CD4-positive, alpha-beta T cell (primary cell): ENCODE measurements at regions not wholly inside any gene's neighbourhood (a gene's known extent, or its start where the extent isn't known, plus 50 kb on each side); places are given as distances from the start of the nearest gene placed in this dataset.
"Not testable (repeated sequence)": the region's sequence is repeated elsewhere in the genome, so short reads cannot be mapped to it uniquely, and the experiment has no call there.

ENCODE experiments used
- ATAC-seq: fragments of 200-7000 bp; cut with Tn5 transposase; one replicate; pipeline ENCODE4 v1.10.0; 2022; ENCODE audit warnings: mild to moderate bottlenecking; ENCODE audit not compliant: poor library complexity
- CTCF ChIA-PET: fragments of 350-600 bp; sonication (Branson Sonifier 250); formaldehyde crosslinking; loops from one replicate; lab custom pipeline; 2021; ENCODE audit warnings: antibody characterized with exemption, inconsistent platforms; lab: Charles Lee
- POLR2A ChIA-PET: fragments of 350-600 bp; sonication (Branson Sonifier 250); formaldehyde crosslinking; loops from one replicate; lab custom pipeline; 2021; ENCODE audit warnings: antibody characterized with exemption, inconsistent platforms; lab: Charles Lee
- DNase-seq, 14 experiments: peaks; one replicate each; pipeline ENCODE4 v3.0.0-alpha.2; 2013 to 2020; ENCODE audit warnings: mixed read lengths in 2 of 14
- H3K27ac ChIP-seq, 2 donors: one replicate each; pipeline versions ENCODE4 v1.5.1 to v1.7.0; 2013; ENCODE audit warnings: low read length in 2 of 2, low read depth in 1 of 2, mild to moderate bottlenecking in 1 of 2
- H3K27me3 ChIP-seq, 2 experiments: 1 replicate in 1 of 2; 2 replicates in 1 of 2; pipeline versions ENCODE4 v1.6.1 to v1.7.0; 2013; ENCODE audit warnings: low read length in 2 of 2, control low read depth in 1 of 2, mild to moderate bottlenecking in 1 of 2, moderate library complexity in 1 of 2; ENCODE audit not compliant: insufficient read depth in 2 of 2, control insufficient read depth in 1 of 2
- H3K36me3 ChIP-seq: one replicate; pipeline ENCODE4 v1.6.1; 2013; ENCODE audit warnings: low read length, control low read depth; ENCODE audit not compliant: insufficient read depth
- H3K4me1 ChIP-seq: one replicate; pipeline ENCODE4 v1.6.1; 2013; ENCODE audit warnings: low read length, control low read depth; ENCODE audit not compliant: insufficient read depth
- H3K4me3 ChIP-seq: one replicate; pipeline ENCODE4 v1.5.1; 2013; ENCODE audit warnings: mild to moderate bottlenecking, low read length, moderate library complexity
- H3K9me3 ChIP-seq, 2 experiments: 1 replicate in 1 of 2; 2 replicates in 1 of 2; pipeline versions ENCODE4 v1.6.1 to v1.7.0; 2013; ENCODE audit warnings: low read length in 2 of 2, mild to moderate bottlenecking in 2 of 2, control low read depth in 1 of 2, moderate library complexity in 1 of 2; ENCODE audit not compliant: control insufficient read depth in 1 of 2, insufficient read depth in 1 of 2
- H3K27ac Mint-ChIP-seq: one replicate; pipeline ENCODE4 v1.8.0; 2020; ENCODE audit warnings: mixed read lengths
- H3K27me3 Mint-ChIP-seq: one replicate; pipeline ENCODE4 v1.8.0; 2021; ENCODE audit warnings: mixed read lengths
- H3K36me3 Mint-ChIP-seq: one replicate; pipeline ENCODE4 v1.8.0; 2021; ENCODE audit warnings: low read depth, mixed read lengths
- H3K4me1 Mint-ChIP-seq: one replicate; pipeline ENCODE4 v1.8.0; 2021; ENCODE audit warnings: low read depth, mixed read lengths
- H3K4me3 Mint-ChIP-seq: one replicate; pipeline ENCODE4 v1.8.0; 2020; ENCODE audit warnings: mild to moderate bottlenecking, mixed read lengths
- H3K9me3 Mint-ChIP-seq: one replicate; pipeline ENCODE4 v1.8.0; 2020; ENCODE audit warnings: mixed read lengths
- CTCF ChIP-seq: fragments of 200-600 bp; IDR thresholded peaks from one replicate; pipeline ENCODE4 v1.8.0; 2022; ENCODE audit warnings: antibody characterized with exemption, mild to moderate bottlenecking
- intact Hi-C, 2 experiments: fragments of 100-400 bp; cut with DNase I in 1 of 2; cut with micrococcal nuclease in 1 of 2; formaldehyde crosslinking; loops; one replicate each; pipeline versions ENCODE4 v1.15.1 to v1.9.0; 2023 to 2025; cut with DNase I, micrococcal nuclease

GRCh38 chr14:45766247-45766646, 513.2 kb upstream of the MIS18BP1 start:
- Mint-ChIP-seq H3K9me3 (peaks cover 8% of the 10 kb centered on the region), H3K36me3 (no peaks in the 10 kb centered on the region), H3K27ac (no peak overlapping the region), H3K4me1 (no peaks in the 10 kb centered on the region), H3K27me3 (no peaks in the 10 kb centered on the region), H3K4me3 (no peak overlapping the region)
- no peak for ATAC-seq
- intact Hi-C loops, result no loop called here
- no peak for TF ChIP-seq CTCF
- ChIA-PET POLR2A (no interaction called here), CTCF (no interaction called here)
- Histone ChIP-seq H3K27ac (no peak overlapping the region), H3K9me3 (peaks cover 0 to 8% of the 10 kb centered on the region in 2 experiments), H3K36me3 (no peaks in the 10 kb centered on the region), H3K4me3 (no peak overlapping the region), H3K4me1 (no peaks in the 10 kb centered on the region), H3K27me3 (no peaks in the 10 kb centered on the region)
- DNase-seq, result no peak

GRCh38 chr14:45757655-45758054, 504.7 kb upstream of the MIS18BP1 start:
- no peak for TF ChIP-seq CTCF
- H3K4me1 Mint-ChIP-seq, result no peaks in the 10 kb centered on the region
- H3K4me1 ChIP-seq, result no peaks in the 10 kb centered on the region
- ChIA-PET POLR2A (no interaction called here), CTCF (no interaction called here)
- H3K9me3 ChIP-seq, result peaks cover 4 to 18% of the 10 kb centered on the region in 2 experiments
- intact Hi-C loops, result no loop called here
- ATAC-seq (no peak), DNase-seq (no peak)
- no peak overlapping the region for H3K4me3 Mint-ChIP-seq
- H3K4me3 ChIP-seq, result no peak overlapping the region
- H3K27ac ChIP-seq, result no peak overlapping the region
- no peaks in the 10 kb centered on the region for H3K36me3 ChIP-seq
- H3K27ac Mint-ChIP-seq, result no peak overlapping the region
- H3K9me3 Mint-ChIP-seq, result peaks cover 33% of the 10 kb centered on the region
- H3K36me3 Mint-ChIP-seq, result no peaks in the 10 kb centered on the region
- no peaks in the 10 kb centered on the region for H3K27me3 ChIP-seq
- no peaks in the 10 kb centered on the region for H3K27me3 Mint-ChIP-seq

GRCh38 chr14:45756412-45756811, 503.4 kb upstream of the MIS18BP1 start:
- H3K27ac ChIP-seq, H3K36me3 Mint-ChIP-seq, DNase-seq, CTCF ChIA-PET, H3K27me3 Mint-ChIP-seq, H3K36me3 ChIP-seq, ATAC-seq, H3K27ac Mint-ChIP-seq, H3K4me1 ChIP-seq, H3K27me3 ChIP-seq, H3K4me1 Mint-ChIP-seq, H3K4me3 Mint-ChIP-seq, POLR2A ChIA-PET, intact Hi-C loops, H3K4me3 ChIP-seq: not testable (repeated sequence)
- peaks cover 38% of the 10 kb centered on the region for H3K9me3 Mint-ChIP-seq
- H3K9me3 ChIP-seq, result peaks cover 4 to 18% of the 10 kb centered on the region in 2 experiments

- peaks cover 5 to 13% of the 10 kb centered on the region in 2 experiments for H3K9me3 ChIP-seq
- no peak for ATAC-seq
- H3K27me3 ChIP-seq, result no peaks in the 10 kb centered on the region
- Mint-ChIP-seq H3K9me3 (peaks cover 11% of the 10 kb centered on the region), H3K27ac (no peak overlapping the region), H3K27me3 (no peaks in the 10 kb centered on the region), H3K4me1 (no peaks in the 10 kb centered on the region), H3K4me3 (no peak overlapping the region), H3K36me3 (no peaks in the 10 kb centered on the region)
- H3K27ac ChIP-seq, result no peak overlapping the region
- POLR2A ChIA-PET, result no interaction called here
- CTCF ChIA-PET, result no interaction called here
- intact Hi-C loops, result no loop called here
- H3K4me1 ChIP-seq, result no peaks in the 10 kb centered on the region
- H3K4me3 ChIP-seq, result no peak overlapping the region
- no peak for TF ChIP-seq CTCF
- no peak for DNase-seq
- H3K36me3 ChIP-seq, result no peaks in the 10 kb centered on the region
Measured at GRCh38 chr14:45743884-45744283, 490.9 kb upstream of the MIS18BP1 start.
